VCaP (cell line): ENCODE measurements at regions not wholly inside any gene's neighbourhood (a gene's known extent, or its start where the extent isn't known, plus 50 kb on each side); places are given as distances from the start of the nearest gene placed in this dataset.

ENCODE experiments used
- H3K27ac ChIP-seq: fragments of 450-650 bp; 2 replicates; pipeline ENCODE4 v1.5.1; 2017
- TF ChIP-seq, protein P1 (sequence below): fragments of 450-650 bp; conservative IDR thresholded peaks from 2 replicates; pipeline ENCODE4 v1.5.1; 2017; ENCODE audit warnings: mild to moderate bottlenecking, moderate library complexity

DNA sequence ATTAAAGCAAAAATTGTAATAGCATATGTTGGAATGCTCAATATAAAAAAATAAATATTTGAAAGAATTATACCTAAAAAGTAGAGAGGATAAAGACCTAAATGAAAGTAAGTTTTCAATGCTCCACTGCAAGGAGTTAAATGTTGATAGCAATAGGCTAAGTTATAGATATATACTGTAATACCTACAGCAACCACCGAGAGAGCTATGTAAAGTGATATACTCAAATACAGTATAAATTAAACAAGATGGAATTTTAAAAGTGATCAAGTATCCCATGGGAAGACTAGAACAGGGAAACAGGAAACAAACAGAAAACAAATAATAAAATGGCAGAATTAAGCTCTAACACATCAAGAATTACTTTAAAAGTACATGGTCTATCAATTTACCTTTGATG is 73.9 kb downstream of the CASP3 start:
- TF ChIP-seq, protein P1, sequence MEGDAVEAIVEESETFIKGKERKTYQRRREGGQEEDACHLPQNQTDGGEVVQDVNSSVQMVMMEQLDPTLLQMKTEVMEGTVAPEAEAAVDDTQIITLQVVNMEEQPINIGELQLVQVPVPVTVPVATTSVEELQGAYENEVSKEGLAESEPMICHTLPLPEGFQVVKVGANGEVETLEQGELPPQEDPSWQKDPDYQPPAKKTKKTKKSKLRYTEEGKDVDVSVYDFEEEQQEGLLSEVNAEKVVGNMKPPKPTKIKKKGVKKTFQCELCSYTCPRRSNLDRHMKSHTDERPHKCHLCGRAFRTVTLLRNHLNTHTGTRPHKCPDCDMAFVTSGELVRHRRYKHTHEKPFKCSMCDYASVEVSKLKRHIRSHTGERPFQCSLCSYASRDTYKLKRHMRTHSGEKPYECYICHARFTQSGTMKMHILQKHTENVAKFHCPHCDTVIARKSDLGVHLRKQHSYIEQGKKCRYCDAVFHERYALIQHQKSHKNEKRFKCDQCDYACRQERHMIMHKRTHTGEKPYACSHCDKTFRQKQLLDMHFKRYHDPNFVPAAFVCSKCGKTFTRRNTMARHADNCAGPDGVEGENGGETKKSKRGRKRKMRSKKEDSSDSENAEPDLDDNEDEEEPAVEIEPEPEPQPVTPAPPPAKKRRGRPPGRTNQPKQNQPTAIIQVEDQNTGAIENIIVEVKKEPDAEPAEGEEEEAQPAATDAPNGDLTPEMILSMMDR, result no peak
- H3K27ac ChIP-seq, result no peak overlapping the region

DNA sequence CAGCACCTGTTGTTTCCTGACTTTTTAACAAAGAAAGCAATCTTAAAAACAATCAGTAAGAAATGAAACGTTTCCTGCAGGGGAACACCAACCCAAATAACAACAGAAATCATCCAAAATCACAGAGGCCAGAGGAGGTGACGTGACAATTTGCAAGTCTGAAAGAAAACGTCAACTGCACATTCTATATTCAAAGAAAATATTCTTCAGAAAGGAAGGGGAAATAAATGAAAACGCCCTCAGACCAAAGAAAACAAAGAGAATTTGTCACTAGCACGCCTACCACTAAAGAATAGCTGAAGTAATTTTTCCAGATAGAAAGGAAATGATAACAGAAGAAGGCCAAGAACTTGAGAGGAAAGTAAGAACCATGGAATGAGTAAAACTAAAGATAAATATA is 74.4 kb downstream of the CASP3 start:
- no peak overlapping the region for H3K27ac ChIP-seq
- TF ChIP-seq, protein P1, result no peak

DNA sequence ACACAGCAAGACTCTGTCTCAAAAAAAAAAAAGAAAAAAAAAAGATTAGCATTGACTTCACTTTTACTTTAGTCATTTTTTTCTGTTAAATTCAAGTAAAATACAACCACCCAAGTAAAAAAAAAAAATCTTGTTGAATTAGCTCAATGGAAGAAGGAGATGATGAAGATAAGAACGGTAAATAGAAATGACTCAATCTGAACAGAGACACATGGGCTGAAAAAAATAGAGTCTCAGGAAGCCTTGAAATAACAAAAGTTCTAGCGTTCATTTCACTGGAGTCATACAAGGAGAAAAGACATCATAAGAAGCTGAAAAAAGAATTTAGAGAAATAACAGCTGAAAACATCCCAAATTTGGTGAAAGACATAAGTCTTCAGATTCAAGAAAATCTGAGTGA is 75.5 kb downstream of the CASP3 start:
- TF ChIP-seq, protein P1, result no peak

DNA sequence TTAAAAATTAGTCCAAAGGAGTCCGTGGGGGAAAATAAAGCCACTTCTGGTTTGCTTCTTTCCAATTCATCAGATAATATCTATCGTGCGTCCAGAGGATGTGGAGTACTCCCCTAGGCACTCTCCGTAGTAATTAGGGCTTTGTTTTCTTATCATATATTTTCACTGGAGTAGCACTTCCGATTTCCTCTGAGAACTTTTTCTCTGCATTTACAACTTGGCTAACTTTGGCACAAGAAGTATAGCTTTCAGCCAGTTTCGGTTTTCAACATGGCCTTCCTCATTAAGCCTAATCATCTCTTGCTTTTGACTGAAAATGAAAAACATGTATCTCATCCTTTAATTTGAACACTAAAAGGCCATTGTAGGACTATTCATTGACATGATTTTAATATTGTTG is 80.5 kb downstream of the CASP3 start:
- no peak overlapping the region for H3K27ac ChIP-seq
- TF ChIP-seq, protein P1, result no peak

More for the DNA sequence above, 75.5 kb downstream of the CASP3 start:
- H3K27ac ChIP-seq, result no peak overlapping the region

DNA sequence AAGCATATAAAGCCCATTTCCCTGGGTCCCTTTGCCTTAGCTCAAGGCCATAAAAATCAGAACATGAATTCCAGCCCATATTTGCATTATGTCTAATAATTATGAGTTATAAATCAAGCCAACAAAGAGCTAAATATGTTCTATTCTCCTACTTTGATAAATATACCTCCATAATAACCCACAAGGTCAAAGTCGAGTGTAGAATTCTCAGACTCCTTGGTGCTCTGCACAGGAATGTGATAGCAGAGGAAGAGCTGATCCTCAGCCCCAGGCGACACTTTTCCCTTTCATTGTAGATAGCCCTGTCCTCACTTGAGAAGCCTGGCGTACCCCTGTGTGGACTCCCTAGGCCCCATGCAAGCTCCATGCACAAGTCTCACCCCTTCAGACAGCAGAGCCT is 85.6 kb downstream of the CASP3 start:
- H3K27ac ChIP-seq, result no peak overlapping the region
- TF ChIP-seq, protein P1, result no peak

DNA sequence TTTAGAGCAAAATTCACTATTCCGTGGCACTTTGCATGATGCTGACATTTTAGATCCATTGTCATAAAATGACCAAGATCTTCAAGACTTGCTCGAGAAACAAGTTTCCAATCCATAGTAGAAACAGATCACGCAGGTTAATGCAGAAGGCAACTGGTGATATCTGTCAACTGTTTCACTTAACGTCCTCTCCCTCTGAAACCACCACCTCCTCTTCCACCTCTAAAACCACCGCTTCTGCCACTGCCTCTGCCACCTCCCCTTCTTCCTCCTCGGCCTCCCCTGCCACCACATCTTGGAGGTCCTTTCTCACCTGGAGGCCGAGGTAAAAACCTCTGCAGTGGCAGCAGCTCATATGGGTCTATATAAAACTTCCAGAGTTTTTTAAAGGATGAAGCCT is 84.6 kb upstream of the IRF2 start:
- TF ChIP-seq, protein P1, result no peak
- H3K27ac ChIP-seq, result no peak overlapping the region

DNA sequence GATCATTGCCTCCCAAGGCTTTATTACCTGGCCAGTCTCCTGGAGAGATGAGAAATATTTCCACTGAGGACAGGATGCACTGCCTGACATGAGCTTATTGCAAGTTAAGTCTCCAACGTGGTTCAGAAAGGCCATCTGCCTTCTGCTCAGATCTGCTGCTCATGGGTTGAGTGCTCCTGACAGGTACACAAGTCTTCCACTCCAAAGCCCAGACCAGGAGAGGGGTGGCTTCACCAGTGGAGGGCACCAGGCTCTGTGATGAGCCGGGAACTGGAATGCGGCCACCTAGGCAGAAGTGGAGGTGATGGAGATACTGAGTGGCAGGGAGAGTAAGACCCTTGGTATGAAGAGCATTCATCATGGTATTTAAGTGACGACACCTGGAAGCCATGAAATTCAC is 79.5 kb upstream of the IRF2 start:
- TF ChIP-seq, protein P1, result no peak
- H3K27ac ChIP-seq, result no peak overlapping the region

DNA sequence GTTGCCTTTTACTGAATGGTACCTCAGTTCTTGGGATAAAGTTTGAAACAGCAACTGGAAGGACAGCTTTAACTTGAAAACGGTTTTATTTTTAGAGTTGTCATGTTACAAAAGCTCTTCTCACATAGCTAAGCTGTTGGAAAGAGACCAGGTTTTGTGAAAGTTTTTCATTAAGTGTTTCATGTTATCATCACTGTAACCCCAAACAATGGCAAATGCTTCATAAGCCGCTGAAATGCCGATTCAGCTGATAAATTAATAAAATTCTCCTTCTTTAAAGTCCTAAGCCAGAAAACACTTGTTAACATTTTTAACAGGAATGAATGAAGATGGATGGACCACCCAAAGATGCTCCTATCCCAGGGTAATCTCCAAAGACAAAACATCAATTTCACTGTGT is 76.1 kb upstream of the IRF2 start:
- no peak overlapping the region for H3K27ac ChIP-seq
- TF ChIP-seq, protein P1, result no peak
